ENCODE measurements at regions not wholly inside any gene's neighbourhood (a gene's known extent, or its start where the extent isn't known, plus 50 kb on each side); places are given as distances from the start of the nearest gene placed in this dataset.

DNA sequence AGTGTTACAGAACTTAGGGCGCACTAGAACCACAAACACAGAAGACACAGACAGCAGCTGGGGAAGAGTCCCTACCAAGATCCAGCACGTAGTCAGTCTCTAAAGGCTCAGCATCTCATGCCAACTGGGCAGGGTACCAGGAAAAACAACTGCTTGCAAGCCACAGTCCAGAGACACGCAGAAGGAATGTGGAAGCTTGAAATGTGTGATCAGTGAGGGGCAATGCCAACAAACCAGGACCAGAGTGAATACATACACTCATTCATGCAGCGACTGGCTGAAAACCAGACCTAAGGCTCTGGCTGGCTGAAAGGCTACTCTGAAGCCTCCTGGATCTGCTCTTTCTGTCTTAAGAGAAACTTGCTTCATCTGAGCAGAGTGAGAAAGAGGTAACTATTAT, 1484.8 kb downstream of the EFNB2 start:
- TF ChIP-seq POLR2A (IDR thresholded peaks at IDR 0.05), result no peak
- TF ChIP-seq, protein P1, sequence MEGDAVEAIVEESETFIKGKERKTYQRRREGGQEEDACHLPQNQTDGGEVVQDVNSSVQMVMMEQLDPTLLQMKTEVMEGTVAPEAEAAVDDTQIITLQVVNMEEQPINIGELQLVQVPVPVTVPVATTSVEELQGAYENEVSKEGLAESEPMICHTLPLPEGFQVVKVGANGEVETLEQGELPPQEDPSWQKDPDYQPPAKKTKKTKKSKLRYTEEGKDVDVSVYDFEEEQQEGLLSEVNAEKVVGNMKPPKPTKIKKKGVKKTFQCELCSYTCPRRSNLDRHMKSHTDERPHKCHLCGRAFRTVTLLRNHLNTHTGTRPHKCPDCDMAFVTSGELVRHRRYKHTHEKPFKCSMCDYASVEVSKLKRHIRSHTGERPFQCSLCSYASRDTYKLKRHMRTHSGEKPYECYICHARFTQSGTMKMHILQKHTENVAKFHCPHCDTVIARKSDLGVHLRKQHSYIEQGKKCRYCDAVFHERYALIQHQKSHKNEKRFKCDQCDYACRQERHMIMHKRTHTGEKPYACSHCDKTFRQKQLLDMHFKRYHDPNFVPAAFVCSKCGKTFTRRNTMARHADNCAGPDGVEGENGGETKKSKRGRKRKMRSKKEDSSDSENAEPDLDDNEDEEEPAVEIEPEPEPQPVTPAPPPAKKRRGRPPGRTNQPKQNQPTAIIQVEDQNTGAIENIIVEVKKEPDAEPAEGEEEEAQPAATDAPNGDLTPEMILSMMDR (IDR thresholded peaks at IDR 0.05), result no peak

Measured in lower leg skin (tissue), 3 donors.